ENCODE measurements at regions not wholly inside any gene's neighbourhood (a gene's known extent, or its start where the extent isn't known, plus 50 kb on each side); places are given as distances from the start of the nearest gene placed in this dataset.

DNA sequence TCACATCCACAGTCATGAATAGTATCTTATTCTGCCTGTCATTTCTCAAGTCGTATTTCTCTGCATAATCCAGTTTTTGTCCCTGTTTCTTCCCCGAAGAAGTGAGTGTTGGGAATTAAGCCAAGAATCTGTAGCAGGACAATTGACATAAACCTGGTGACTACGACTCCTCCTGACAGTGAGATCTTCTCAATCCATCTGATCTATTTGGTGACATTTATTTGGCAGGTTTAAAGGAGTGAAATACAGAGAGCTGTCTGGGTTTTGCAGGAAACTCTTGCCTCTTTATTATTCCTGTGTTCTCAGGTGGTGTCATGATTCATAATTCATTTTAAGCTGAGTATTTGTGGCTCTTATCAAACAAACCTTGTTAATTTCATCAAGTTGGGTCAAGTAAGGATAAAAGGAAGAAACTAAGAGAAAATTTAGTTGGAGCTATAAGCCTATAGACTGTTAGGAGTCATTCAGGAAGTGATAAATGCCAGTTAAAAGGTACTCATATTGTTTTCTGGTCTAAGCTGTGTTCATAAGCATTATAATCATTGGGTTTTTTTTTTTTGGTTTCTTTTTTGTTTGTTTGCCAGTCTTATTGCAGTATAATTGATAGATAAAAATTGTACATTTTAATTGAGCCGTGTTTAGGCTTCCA lies 95.9 kb upstream of the PCSK1 start:
- DNase-seq (ENCODE audit: extremely low spot score), result no peak
- CTCF ChIA-PET, result interaction anchor here (1.1 to 2.5 kb wide), 5 partner anchors 11 to 73 kb away, joined by 3 to 7 read pairs (median 3); no protein-coding TSS in a partner anchor
- POLR2A ChIA-PET, result no interaction called here
- no peak for TF ChIP-seq CTCF (IDR thresholded peaks at IDR 0.05; ENCODE audit: control extremely low read depth, extremely low read depth, low read depth, missing control alignments)

DNA sequence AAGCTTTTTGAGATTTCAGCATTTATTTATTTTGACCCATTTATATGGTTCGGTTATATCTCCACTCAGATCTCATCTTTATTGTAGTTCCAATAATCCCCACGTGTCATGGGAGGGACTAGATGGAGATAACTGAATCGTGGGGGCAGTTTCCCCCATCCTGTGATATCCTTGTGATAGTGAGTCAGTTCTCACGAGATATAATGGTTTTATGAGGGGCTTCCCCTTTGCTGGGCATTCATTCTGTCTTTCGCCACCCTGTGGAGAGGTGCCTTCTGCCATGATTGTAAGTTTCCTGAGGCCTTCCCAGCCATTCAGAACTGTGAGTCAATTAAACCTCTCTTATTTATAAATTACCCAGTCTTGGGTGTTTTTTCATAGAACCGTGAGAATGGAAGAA lies 96.5 kb upstream of the PCSK1 start:
- TF ChIP-seq CTCF (IDR thresholded peaks at IDR 0.05; ENCODE audit: control extremely low read depth, extremely low read depth, low read depth, missing control alignments), result no peak
- DNase-seq (ENCODE audit: extremely low spot score), result no peak
- ChIA-PET CTCF (interaction anchor here (1.2 to 2.5 kb wide), 4 partner anchors 10 to 72 kb away, joined by 3 to 7 read pairs (median 3); no protein-coding TSS in a partner anchor), POLR2A (no interaction called here)

DNA sequence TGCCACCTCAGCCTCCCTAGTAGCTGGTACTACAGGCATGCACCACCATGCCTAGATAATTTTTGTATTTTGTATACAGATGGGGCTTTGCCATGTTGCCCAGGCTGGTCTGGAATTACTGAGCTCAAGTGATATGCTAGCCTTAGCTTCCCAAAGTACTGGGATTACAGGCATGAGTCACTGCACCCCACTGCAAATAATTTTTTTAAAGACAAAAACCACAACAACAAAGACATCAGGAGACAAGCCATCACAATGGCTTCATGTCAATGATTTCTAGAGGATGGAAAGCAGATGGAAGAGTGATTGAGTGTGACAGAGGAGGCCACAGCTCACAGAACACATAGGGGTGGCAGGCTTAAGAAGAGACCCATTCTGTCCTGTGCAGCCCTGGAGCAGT lies 97.9 kb upstream of the PCSK1 start:
- TF ChIP-seq CTCF (IDR thresholded peaks at IDR 0.05; ENCODE audit: control extremely low read depth, extremely low read depth, low read depth, missing control alignments), result no peak
- ChIA-PET POLR2A (no interaction called here), CTCF (interaction anchor here (1.3 to 2.5 kb wide), 2 partner anchors 11 to 71 kb away, joined by 4 to 7 read pairs; no protein-coding TSS in a partner anchor)
- no peak for DNase-seq (ENCODE audit: extremely low spot score)

- no peak for DNase-seq (ENCODE audit: extremely low spot score)
- TF ChIP-seq CTCF (IDR thresholded peaks at IDR 0.05; ENCODE audit: control extremely low read depth, extremely low read depth, low read depth, missing control alignments), result no peak
- ChIA-PET POLR2A (no interaction called here), CTCF (interaction anchor here (1.2 to 1.4 kb wide), 2 partner anchors 8 to 63 kb away, joined by 3 read pairs; no protein-coding TSS in a partner anchor)
These were observed 100.3 kb upstream of the PCSK1 start for GRCh38 chr5:96533371-96533770.

DNA sequence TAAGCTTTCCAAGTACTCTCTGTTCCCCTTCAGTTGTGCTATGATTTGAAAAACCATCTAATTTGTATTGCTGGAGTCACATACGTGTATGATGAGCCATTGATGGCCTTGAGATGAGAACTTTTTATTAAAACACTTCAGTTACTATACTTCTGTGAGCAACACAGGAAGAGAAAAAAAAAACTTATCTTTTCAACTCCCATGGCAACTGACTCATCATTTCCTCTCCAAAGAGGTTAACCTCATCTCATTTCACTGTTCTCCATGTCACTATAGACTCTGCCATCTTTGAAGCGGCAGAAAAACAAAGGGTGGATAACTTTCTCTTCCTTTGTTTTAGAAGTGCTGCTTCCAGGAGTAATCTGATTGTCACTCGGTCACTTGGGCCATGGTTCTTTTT lies 104.3 kb upstream of the PCSK1 start:
- no peak for TF ChIP-seq CTCF (IDR thresholded peaks at IDR 0.05; ENCODE audit: control extremely low read depth, extremely low read depth, low read depth, missing control alignments)
- ChIA-PET CTCF (interaction anchor here (1.1 to 1.4 kb wide), 2 partner anchors 19 to 28 kb away, joined by 3 read pairs; no protein-coding TSS in a partner anchor), POLR2A (no interaction called here)
- no peak for DNase-seq (ENCODE audit: extremely low spot score)

- CTCF ChIA-PET, result no interaction called here
- POLR2A ChIA-PET, result no interaction called here
- no peak for TF ChIP-seq CTCF (IDR thresholded peaks at IDR 0.05; ENCODE audit: control extremely low read depth, extremely low read depth, low read depth, missing control alignments)
- DNase-seq (ENCODE audit: extremely low spot score), result no peak
These were observed 105.8 kb upstream of the PCSK1 start for GRCh38 chr5:96538808-96539250.
